Esophagus muscularis mucosa (tissue), 4 donors: ENCODE measurements at regions not wholly inside any gene's neighbourhood (a gene's known extent, or its start where the extent isn't known, plus 50 kb on each side); places are given as distances from the start of the nearest gene placed in this dataset.

Experiments used
- EP300 ChIP-seq: sonication (generic); formaldehyde crosslinking; IDR thresholded peaks from one replicate; pipeline ENCODE4 v1.6.1; 2017; ENCODE audit warnings: antibody characterized with exemption
- POLR2AphosphoS5 ChIP-seq, 2 donors: sonication (generic); formaldehyde crosslinking; IDR thresholded peaks; one replicate each; pipeline ENCODE4 v1.6.1; 2017; ENCODE audit warnings: antibody characterized with exemption in 2 of 2
- TF ChIP-seq, protein P1 (sequence below), 3 experiments: fragments of 200-600 bp in 2 of 3; fragments of 450-650 bp in 1 of 3; sonication (generic) in 2 of 3; IDR thresholded peaks; one replicate each; pipeline ENCODE4 v1.5.1; 2017 to 2019; ENCODE audit warnings: antibody characterized with exemption in 3 of 3, mild to moderate bottlenecking in 2 of 3, moderate library complexity in 1 of 3

- TF ChIP-seq, protein P1, sequence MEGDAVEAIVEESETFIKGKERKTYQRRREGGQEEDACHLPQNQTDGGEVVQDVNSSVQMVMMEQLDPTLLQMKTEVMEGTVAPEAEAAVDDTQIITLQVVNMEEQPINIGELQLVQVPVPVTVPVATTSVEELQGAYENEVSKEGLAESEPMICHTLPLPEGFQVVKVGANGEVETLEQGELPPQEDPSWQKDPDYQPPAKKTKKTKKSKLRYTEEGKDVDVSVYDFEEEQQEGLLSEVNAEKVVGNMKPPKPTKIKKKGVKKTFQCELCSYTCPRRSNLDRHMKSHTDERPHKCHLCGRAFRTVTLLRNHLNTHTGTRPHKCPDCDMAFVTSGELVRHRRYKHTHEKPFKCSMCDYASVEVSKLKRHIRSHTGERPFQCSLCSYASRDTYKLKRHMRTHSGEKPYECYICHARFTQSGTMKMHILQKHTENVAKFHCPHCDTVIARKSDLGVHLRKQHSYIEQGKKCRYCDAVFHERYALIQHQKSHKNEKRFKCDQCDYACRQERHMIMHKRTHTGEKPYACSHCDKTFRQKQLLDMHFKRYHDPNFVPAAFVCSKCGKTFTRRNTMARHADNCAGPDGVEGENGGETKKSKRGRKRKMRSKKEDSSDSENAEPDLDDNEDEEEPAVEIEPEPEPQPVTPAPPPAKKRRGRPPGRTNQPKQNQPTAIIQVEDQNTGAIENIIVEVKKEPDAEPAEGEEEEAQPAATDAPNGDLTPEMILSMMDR (IDR thresholded peaks at IDR 0.05), result no peak
- no peak for TF ChIP-seq POLR2AphosphoS5 (IDR thresholded peaks at IDR 0.05)
- TF ChIP-seq EP300, result no peak
These were observed 113.5 kb upstream of the RPL38 start for GRCh38 chr17:74089869-74090464.
